Tibial nerve (tissue), 3 donors: ENCODE measurements at regions not wholly inside any gene's neighbourhood (a gene's known extent, or its start where the extent isn't known, plus 50 kb on each side); places are given as distances from the start of the nearest gene placed in this dataset.

ENCODE experiments used
- POLR2A ChIP-seq, 2 donors: fragments of 450-650 bp; IDR thresholded peaks; one replicate each; pipeline ENCODE4 v1.6.1; 2017; ENCODE audit warnings: antibody characterized with exemption in 2 of 2, mild to moderate bottlenecking in 2 of 2, moderate library complexity in 2 of 2
- TF ChIP-seq, protein P1 (sequence below), 5 experiments: fragments of 200-600 bp in 3 of 5; fragments of 450-650 bp in 2 of 5; sonication (generic) in 3 of 5; IDR thresholded peaks; one replicate each; pipeline ENCODE4 v1.5.1; 2016 to 2019; ENCODE audit warnings: antibody characterized with exemption in 5 of 5, mild to moderate bottlenecking in 3 of 5, moderate library complexity in 2 of 5

DNA sequence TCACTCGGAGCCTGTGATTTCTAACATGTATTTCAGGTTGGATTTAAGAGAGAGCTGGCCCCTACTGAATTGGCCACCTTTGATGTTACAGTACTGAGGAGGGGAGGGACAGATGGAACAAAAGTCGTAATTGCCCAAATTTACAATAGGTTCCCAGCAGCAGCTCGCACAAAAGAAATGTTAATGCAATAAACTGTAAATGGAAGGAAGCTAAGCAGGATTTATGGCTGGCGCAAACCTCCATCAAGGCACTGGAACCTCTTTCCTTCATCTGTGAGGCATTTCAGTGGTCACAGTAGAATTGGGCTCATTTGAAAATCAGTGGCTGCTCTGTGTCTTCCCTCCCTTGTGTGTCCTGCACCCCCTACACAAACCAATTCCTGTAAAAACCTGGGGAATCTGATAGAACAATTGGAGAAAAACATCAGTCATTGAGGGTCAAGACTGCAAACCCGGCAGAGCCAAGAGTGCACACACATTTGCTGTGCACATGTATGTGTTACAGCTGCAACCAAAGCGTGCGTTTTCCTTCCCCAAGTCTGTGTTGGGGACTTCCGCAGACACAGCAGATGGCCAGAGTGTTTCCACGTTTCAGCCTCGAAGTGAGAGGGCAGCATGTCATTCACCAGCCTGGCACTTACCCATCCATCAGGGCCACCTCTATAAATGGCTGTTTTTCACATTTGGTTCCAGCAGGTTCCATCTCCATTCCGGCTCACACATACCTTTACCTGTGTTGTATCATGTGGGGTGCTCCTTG lies 192.8 kb downstream of the TM9SF2 start:
- TF ChIP-seq, protein P1, sequence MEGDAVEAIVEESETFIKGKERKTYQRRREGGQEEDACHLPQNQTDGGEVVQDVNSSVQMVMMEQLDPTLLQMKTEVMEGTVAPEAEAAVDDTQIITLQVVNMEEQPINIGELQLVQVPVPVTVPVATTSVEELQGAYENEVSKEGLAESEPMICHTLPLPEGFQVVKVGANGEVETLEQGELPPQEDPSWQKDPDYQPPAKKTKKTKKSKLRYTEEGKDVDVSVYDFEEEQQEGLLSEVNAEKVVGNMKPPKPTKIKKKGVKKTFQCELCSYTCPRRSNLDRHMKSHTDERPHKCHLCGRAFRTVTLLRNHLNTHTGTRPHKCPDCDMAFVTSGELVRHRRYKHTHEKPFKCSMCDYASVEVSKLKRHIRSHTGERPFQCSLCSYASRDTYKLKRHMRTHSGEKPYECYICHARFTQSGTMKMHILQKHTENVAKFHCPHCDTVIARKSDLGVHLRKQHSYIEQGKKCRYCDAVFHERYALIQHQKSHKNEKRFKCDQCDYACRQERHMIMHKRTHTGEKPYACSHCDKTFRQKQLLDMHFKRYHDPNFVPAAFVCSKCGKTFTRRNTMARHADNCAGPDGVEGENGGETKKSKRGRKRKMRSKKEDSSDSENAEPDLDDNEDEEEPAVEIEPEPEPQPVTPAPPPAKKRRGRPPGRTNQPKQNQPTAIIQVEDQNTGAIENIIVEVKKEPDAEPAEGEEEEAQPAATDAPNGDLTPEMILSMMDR (IDR thresholded peaks at IDR 0.05) = no peak
- no peak for TF ChIP-seq POLR2A (IDR thresholded peaks at IDR 0.05)
